ENCODE measurements at regions not wholly inside any gene's neighbourhood (a gene's known extent, or its start where the extent isn't known, plus 50 kb on each side); places are given as distances from the start of the nearest gene placed in this dataset.

DNA sequence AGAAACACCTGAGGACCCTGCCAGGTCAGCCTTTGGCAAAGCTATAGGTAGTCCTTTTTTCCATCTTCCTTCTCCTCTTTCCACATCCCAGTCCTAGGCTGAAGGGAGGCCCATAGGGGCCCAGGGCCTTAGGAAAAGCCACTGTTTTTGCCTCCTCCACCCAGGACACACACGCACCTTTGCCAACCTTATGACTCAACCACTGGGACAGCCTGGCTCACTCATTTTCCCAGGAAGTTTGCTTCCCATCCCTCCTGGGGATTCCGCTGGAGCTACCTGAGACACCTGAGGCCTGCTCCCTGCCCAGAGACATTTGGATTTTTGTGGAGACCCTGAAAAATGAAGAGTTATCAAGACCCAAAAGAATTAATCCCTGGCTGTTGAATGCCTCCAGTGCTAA lies 273.4 kb upstream of the SIX2 start:
- TF ChIP-seq CTCF (IDR thresholded peaks at IDR 0.05) (no peak), ZC3H11A (IDR thresholded peaks at IDR 0.05) (no peak), SMC3 (IDR thresholded peaks at IDR 0.05) (no peak), PHF8 (IDR thresholded peaks at IDR 0.05; ENCODE audit: borderline replicate concordance, low read depth) (no peak), MAFK (IDR thresholded peaks at IDR 0.05; ENCODE audit: partially characterized antibody) (no peak), EHMT2 (IDR thresholded peaks at IDR 0.05; ENCODE audit: low read depth) (no peak), EP300 (IDR thresholded peaks at IDR 0.05) (no peak), POLR2A (IDR thresholded peaks at IDR 0.05; ENCODE audit: low read length) (no peak), USF2 (IDR thresholded peaks at IDR 0.05) (no peak)

Data from A549 (cell line).